ENCODE measurements at regions not wholly inside any gene's neighbourhood (a gene's known extent, or its start where the extent isn't known, plus 50 kb on each side); places are given as distances from the start of the nearest gene placed in this dataset.

DNA sequence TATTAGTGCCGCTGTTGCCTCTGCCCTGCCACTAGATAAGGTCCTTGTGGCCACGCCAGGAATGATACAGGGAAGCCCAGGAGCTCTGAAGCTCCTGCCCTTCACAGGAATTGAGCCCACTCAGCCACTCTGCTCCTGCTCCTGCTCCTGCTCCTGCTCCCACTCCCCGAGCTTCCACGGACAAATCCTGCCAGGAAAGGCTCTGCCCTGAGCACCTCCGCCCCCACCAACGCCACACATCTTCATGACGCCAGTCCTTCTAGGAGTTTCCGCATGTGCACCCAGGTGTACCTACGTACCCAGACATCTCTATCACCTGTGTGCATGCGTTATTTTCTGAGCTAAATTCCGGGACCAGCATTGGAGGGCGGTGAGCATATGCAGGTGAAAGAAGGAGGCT is 369.1 kb downstream of the C16orf95 start:
- TF ChIP-seq CTCF (IDR thresholded peaks at IDR 0.05; ENCODE audit: low read depth, low read length) (no peak), EZH2phosphoT487 (IDR thresholded peaks at IDR 0.05; ENCODE audit: low read depth) (no peak)
